Keratinocyte (primary cell): ENCODE measurements at regions not wholly inside any gene's neighbourhood (a gene's known extent, or its start where the extent isn't known, plus 50 kb on each side); places are given as distances from the start of the nearest gene placed in this dataset.

Experiments
- DNase-seq: peaks from one replicate; pipeline ENCODE4 v3.0.0-alpha.2; 2011; ENCODE audit warnings: low read depth, missing footprints, low spot score
- FAIRE-seq: peaks from 2 replicates; lab custom pipeline; 2011; peaks lifted over from hg19 to GRCh38; lab: Jason Lieb, UNC
- H2AFZ ChIP-seq: 2 replicates; pipeline ENCODE4 v1.6.0; 2012; ENCODE audit warnings: low read length, control low read depth, inconsistent platforms; ENCODE audit not compliant: control insufficient read depth
- H3K27ac ChIP-seq: 2 replicates; pipeline ENCODE4 v1.5.1; 2011; ENCODE audit warnings: low read length; ENCODE audit not compliant: control insufficient read depth, insufficient read depth
- H3K27me3 ChIP-seq: 3 replicates; pipeline ENCODE4 v1.6.0; 2011; ENCODE audit warnings: low read length; ENCODE audit not compliant: control insufficient read depth, insufficient read depth; ENCODE audit errors: extremely low read depth
- H3K36me3 ChIP-seq, 2 experiments: 2 replicates in 1 of 2; 3 replicates in 1 of 2; pipeline ENCODE4 v1.5.1; 2011; ENCODE audit warnings: low read length in 2 of 2, mild to moderate bottlenecking in 1 of 2; ENCODE audit not compliant: control insufficient read depth in 2 of 2, insufficient read depth in 2 of 2; ENCODE audit errors: extremely low read depth in 1 of 2
- H3K4me1 ChIP-seq: 3 replicates; pipeline ENCODE4 v1.5.1; 2011; ENCODE audit warnings: low read length; ENCODE audit not compliant: control insufficient read depth, insufficient read depth; ENCODE audit errors: extremely low read depth
- H3K4me2 ChIP-seq: 3 replicates; pipeline ENCODE4 v1.6.0; 2011; ENCODE audit warnings: low read depth, low read length; ENCODE audit not compliant: control insufficient read depth, insufficient read depth; ENCODE audit errors: extremely low read depth
- H3K4me3 ChIP-seq, 3 experiments: fragments of 200-600 bp in 1 of 3; sonication (generic) in 1 of 3; 2 replicates in 2 of 3; 3 replicates in 1 of 3; pipeline ENCODE4 v1.5.1; 2011 to 2016; ENCODE audit warnings: low read length in 3 of 3, mild to moderate bottlenecking in 3 of 3, control low read depth in 2 of 3, inconsistent platforms in 1 of 3, low read depth in 1 of 3, mixed read lengths in 1 of 3, mixed run types in 1 of 3, moderate library complexity in 1 of 3; ENCODE audit not compliant: control insufficient read depth in 2 of 3, insufficient read depth in 2 of 3; ENCODE audit errors: extremely low read depth in 1 of 3
- H3K79me2 ChIP-seq: 2 replicates; pipeline ENCODE4 v1.6.0; 2012; ENCODE audit warnings: low read length; ENCODE audit not compliant: control insufficient read depth, insufficient read depth
- H3K9ac ChIP-seq: 3 replicates; pipeline ENCODE4 v1.6.0; 2011; ENCODE audit warnings: low read length; ENCODE audit not compliant: control insufficient read depth, insufficient read depth; ENCODE audit errors: extremely low read depth
- H3K9me1 ChIP-seq: 3 replicates; pipeline ENCODE4 v1.6.0; 2011; ENCODE audit warnings: low read length; ENCODE audit not compliant: control insufficient read depth, insufficient read depth; ENCODE audit errors: extremely low read depth
- H3K9me3 ChIP-seq: 2 replicates; pipeline ENCODE4 v1.5.1; 2012; ENCODE audit warnings: low read depth, low read length; ENCODE audit not compliant: control insufficient read depth
- H4K20me1 ChIP-seq: 3 replicates; pipeline ENCODE4 v1.6.0; 2011; ENCODE audit warnings: low read length; ENCODE audit not compliant: control insufficient read depth, insufficient read depth; ENCODE audit errors: extremely low read depth
- CTCF ChIP-seq, 3 experiments: IDR thresholded peaks in 1 of 3; conservative IDR thresholded peaks in 1 of 3; optimal IDR thresholded peaks in 1 of 3; 2 replicates in 2 of 3; 3 replicates in 1 of 3; pipeline versions ENCODE3 to v1.5.1; 2011; ENCODE audit warnings: low read length in 3 of 3, mild to moderate bottlenecking in 3 of 3, moderate library complexity in 2 of 3, control low read depth in 1 of 3, inconsistent platforms in 1 of 3; ENCODE audit not compliant: insufficient read depth in 2 of 3; ENCODE audit errors: extremely low read depth in 1 of 3
- EZH2 ChIP-seq: IDR thresholded peaks from one replicate; pipeline ENCODE4 v1.6.1; 2012; ENCODE audit warnings: inconsistent platforms, mild to moderate bottlenecking, low read length, moderate library complexity
- dilution Hi-C: fragments of 300-500 bp; cut with MboI; formaldehyde crosslinking; loops from one replicate; pipeline ENCODE4 v1.7.0; 2020; ENCODE audit warnings: low sequenced_read_pairs; ENCODE audit not compliant: extremely low pct_ligation_motif_present

GRCh38 chr15:46177219-46177618, 542.4 kb downstream of the SQOR start:
- no peak overlapping the region for H3K4me3 ChIP-seq
- H3K36me3 ChIP-seq, result no peaks in the 10 kb centered on the region
- no peak overlapping the region for H2AFZ ChIP-seq
- no peak overlapping the region for H3K27ac ChIP-seq
- H3K9me3 ChIP-seq, result no peaks in the 10 kb centered on the region
- no peaks in the 10 kb centered on the region for H4K20me1 ChIP-seq
- TF ChIP-seq CTCF (optimal IDR thresholded peaks at IDR 0.05 in 1 of 3, IDR thresholded peaks at IDR 0.05 in 1 of 3, conservative IDR thresholded peaks at IDR 0.05 in 1 of 3; ENCODE audit: extremely low read depth in 1 of 3, insufficient read depth in 2 of 3, low read length in 3 of 3) (no peak), EZH2 (no peak)
- no peaks in the 10 kb centered on the region for H3K27me3 ChIP-seq
- H3K9ac ChIP-seq, result no peak overlapping the region
- FAIRE-seq (no peak), DNase-seq (no peak)
- H3K9me1 ChIP-seq, result no peaks in the 10 kb centered on the region
- no peaks in the 10 kb centered on the region for H3K79me2 ChIP-seq
- H3K4me1 ChIP-seq, result no peaks in the 10 kb centered on the region
- dilution Hi-C loops, result no loop called here
- no peak overlapping the region for H3K4me2 ChIP-seq

- no peak for TF ChIP-seq EZH2
- TF ChIP-seq CTCF (optimal IDR thresholded peaks at IDR 0.05 in 1 of 3, IDR thresholded peaks at IDR 0.05 in 1 of 3, conservative IDR thresholded peaks at IDR 0.05 in 1 of 3; ENCODE audit: extremely low read depth in 1 of 3, insufficient read depth in 2 of 3, low read length in 3 of 3), result no peak
Measured at GRCh38 chr15:46178138-46178537, 543.3 kb downstream of the SQOR start.

More at GRCh38 chr15:46178138-46178537, 543.3 kb downstream of the SQOR start:
- H3K27ac ChIP-seq, result no peak overlapping the region
- FAIRE-seq, result no peak
- H3K79me2 ChIP-seq, result no peaks in the 10 kb centered on the region
- no peak overlapping the region for H2AFZ ChIP-seq
- no peaks in the 10 kb centered on the region for H4K20me1 ChIP-seq
- H3K4me2 ChIP-seq, result no peak overlapping the region
- H3K9me1 ChIP-seq, result no peaks in the 10 kb centered on the region
- H3K4me3 ChIP-seq, result no peak overlapping the region
- H3K27me3 ChIP-seq, result no peaks in the 10 kb centered on the region
- DNase-seq, result no peak
- no peaks in the 10 kb centered on the region for H3K4me1 ChIP-seq
- H3K9ac ChIP-seq, result no peak overlapping the region
- dilution Hi-C loops, result no loop called here
- no peaks in the 10 kb centered on the region for H3K36me3 ChIP-seq
- no peaks in the 10 kb centered on the region for H3K9me3 ChIP-seq
